ENCODE measurements at regions not wholly inside any gene's neighbourhood (a gene's known extent, or its start where the extent isn't known, plus 50 kb on each side); places are given as distances from the start of the nearest gene placed in this dataset.
"Not testable (repeated sequence)": the region's sequence is repeated elsewhere in the genome, so short reads cannot be mapped to it uniquely, and the experiment has no call there.

- Histone ChIP-seq H3K79me2 (ENCODE audit: control insufficient read depth, insufficient read depth, low read length) (no peaks in the 10 kb centered on the region), H3K27me3 (ENCODE audit: control insufficient read depth, extremely low read depth, insufficient read depth, low read length) (no peaks in the 10 kb centered on the region), H3K27ac (ENCODE audit: control insufficient read depth, insufficient read depth, low read length) (no peak overlapping the region), H2AFZ (ENCODE audit: control insufficient read depth, low read length) (no peak overlapping the region), H3K9ac (ENCODE audit: control insufficient read depth, extremely low read depth, insufficient read depth, low read length) (no peak overlapping the region), H3K36me3 (ENCODE audit: control insufficient read depth in 2 of 2, extremely low read depth in 1 of 2, insufficient read depth in 2 of 2, low read length in 2 of 2) (no peaks in the 10 kb centered on the region), H3K9me3 (ENCODE audit: control insufficient read depth, low read depth, low read length) (no peaks in the 10 kb centered on the region), H3K4me3 (ENCODE audit: control insufficient read depth in 2 of 3, extremely low read depth in 1 of 3, insufficient read depth in 2 of 3, low read depth in 1 of 3, low read length in 3 of 3) (no peak overlapping the region), H3K4me1 (ENCODE audit: control insufficient read depth, extremely low read depth, insufficient read depth, low read length) (no peaks in the 10 kb centered on the region), H4K20me1 (ENCODE audit: control insufficient read depth, extremely low read depth, insufficient read depth, low read length) (no peaks in the 10 kb centered on the region), H3K9me1 (ENCODE audit: control insufficient read depth, extremely low read depth, insufficient read depth, low read length) (no peaks in the 10 kb centered on the region), H3K4me2 (ENCODE audit: control insufficient read depth, extremely low read depth, insufficient read depth, low read depth, low read length) (no peak overlapping the region)
- dilution Hi-C loops (cut with MboI; ENCODE audit: extremely low pct_ligation_motif_present, low sequenced_read_pairs) = no loop called here
- TF ChIP-seq EZH2 (IDR thresholded peaks at IDR 0.05; ENCODE audit: low read length) = no peak
- TF ChIP-seq CTCF (optimal IDR thresholded peaks at IDR 0.05 in 1 of 3, IDR thresholded peaks at IDR 0.05 in 1 of 3, conservative IDR thresholded peaks at IDR 0.05 in 1 of 3; ENCODE audit: extremely low read depth in 1 of 3, insufficient read depth in 2 of 3, low read length in 3 of 3) = no peak
- DNase-seq (ENCODE audit: low read depth, low spot score) (no peak), FAIRE-seq (no peak)
These were observed 738.0 kb downstream of the EPHA7 start for GRCh38 chr6:92681401-92681800.

- H2AFZ ChIP-seq (ENCODE audit: control insufficient read depth, low read length); FAIRE-seq; H3K27ac ChIP-seq (ENCODE audit: control insufficient read depth, insufficient read depth, low read length); DNase-seq (ENCODE audit: low read depth, low spot score); H4K20me1 ChIP-seq (ENCODE audit: control insufficient read depth, extremely low read depth, insufficient read depth, low read length); H3K9me3 ChIP-seq (ENCODE audit: control insufficient read depth, low read depth, low read length); H3K4me2 ChIP-seq (ENCODE audit: control insufficient read depth, extremely low read depth, insufficient read depth, low read depth, low read length); H3K79me2 ChIP-seq (ENCODE audit: control insufficient read depth, insufficient read depth, low read length); dilution Hi-C loops (cut with MboI; ENCODE audit: extremely low pct_ligation_motif_present, low sequenced_read_pairs); H3K27me3 ChIP-seq (ENCODE audit: control insufficient read depth, extremely low read depth, insufficient read depth, low read length); H3K4me1 ChIP-seq (ENCODE audit: control insufficient read depth, extremely low read depth, insufficient read depth, low read length); H3K9me1 ChIP-seq (ENCODE audit: control insufficient read depth, extremely low read depth, insufficient read depth, low read length); H3K4me3 ChIP-seq (ENCODE audit: control insufficient read depth in 2 of 3, extremely low read depth in 1 of 3, insufficient read depth in 2 of 3, low read depth in 1 of 3, low read length in 3 of 3); H3K9ac ChIP-seq (ENCODE audit: control insufficient read depth, extremely low read depth, insufficient read depth, low read length); H3K36me3 ChIP-seq (ENCODE audit: control insufficient read depth in 2 of 2, extremely low read depth in 1 of 2, insufficient read depth in 2 of 2, low read length in 2 of 2): not testable (repeated sequence)
These were observed 747.9 kb downstream of the EPHA7 start for GRCh38 chr6:92671462-92671861.

- Histone ChIP-seq H3K9ac (ENCODE audit: control insufficient read depth, extremely low read depth, insufficient read depth, low read length) (no peak overlapping the region), H3K27me3 (ENCODE audit: control insufficient read depth, extremely low read depth, insufficient read depth, low read length) (no peaks in the 10 kb centered on the region), H3K36me3 (ENCODE audit: control insufficient read depth in 2 of 2, extremely low read depth in 1 of 2, insufficient read depth in 2 of 2, low read length in 2 of 2) (no peaks in the 10 kb centered on the region), H2AFZ (ENCODE audit: control insufficient read depth, low read length) (no peak overlapping the region), H3K4me2 (ENCODE audit: control insufficient read depth, extremely low read depth, insufficient read depth, low read depth, low read length) (no peak overlapping the region), H3K4me1 (ENCODE audit: control insufficient read depth, extremely low read depth, insufficient read depth, low read length) (no peaks in the 10 kb centered on the region), H4K20me1 (ENCODE audit: control insufficient read depth, extremely low read depth, insufficient read depth, low read length) (no peaks in the 10 kb centered on the region), H3K9me3 (ENCODE audit: control insufficient read depth, low read depth, low read length) (no peaks in the 10 kb centered on the region), H3K4me3 (ENCODE audit: control insufficient read depth in 2 of 3, extremely low read depth in 1 of 3, insufficient read depth in 2 of 3, low read depth in 1 of 3, low read length in 3 of 3) (no peak overlapping the region), H3K79me2 (ENCODE audit: control insufficient read depth, insufficient read depth, low read length) (no peaks in the 10 kb centered on the region), H3K9me1 (ENCODE audit: control insufficient read depth, extremely low read depth, insufficient read depth, low read length) (no peaks in the 10 kb centered on the region), H3K27ac (ENCODE audit: control insufficient read depth, insufficient read depth, low read length) (no peak overlapping the region)
- dilution Hi-C loops (cut with MboI; ENCODE audit: extremely low pct_ligation_motif_present, low sequenced_read_pairs) = no loop called here
- TF ChIP-seq EZH2 (IDR thresholded peaks at IDR 0.05; ENCODE audit: low read length) (no peak), CTCF (optimal IDR thresholded peaks at IDR 0.05 in 1 of 3, IDR thresholded peaks at IDR 0.05 in 1 of 3, conservative IDR thresholded peaks at IDR 0.05 in 1 of 3; ENCODE audit: extremely low read depth in 1 of 3, insufficient read depth in 2 of 3, low read length in 3 of 3) (no peak)
- FAIRE-seq = no peak
- DNase-seq (ENCODE audit: low read depth, low spot score) = no peak
These were observed 751.5 kb downstream of the EPHA7 start for GRCh38 chr6:92667843-92668242.

Data from keratinocyte (primary cell).